Activated CD8-positive, alpha-beta memory T cell treated with anti-CD3 and anti-CD28 coated beads for 36 hours (primary cell): ENCODE measurements at regions not wholly inside any gene's neighbourhood (a gene's known extent, or its start where the extent isn't known, plus 50 kb on each side); places are given as distances from the start of the nearest gene placed in this dataset.

ENCODE experiments used
- CTCF ChIA-PET: fragments of 350-600 bp; sonication (Branson Sonifier 250); formaldehyde crosslinking; loops from one replicate; lab custom pipeline; 2021; ENCODE audit warnings: antibody characterized with exemption; lab: Charles Lee
- POLR2A ChIA-PET: fragments of 350-600 bp; sonication (Branson Sonifier 250); formaldehyde crosslinking; loops from one replicate; lab custom pipeline; 2021; ENCODE audit warnings: antibody characterized with exemption; lab: Charles Lee

DNA sequence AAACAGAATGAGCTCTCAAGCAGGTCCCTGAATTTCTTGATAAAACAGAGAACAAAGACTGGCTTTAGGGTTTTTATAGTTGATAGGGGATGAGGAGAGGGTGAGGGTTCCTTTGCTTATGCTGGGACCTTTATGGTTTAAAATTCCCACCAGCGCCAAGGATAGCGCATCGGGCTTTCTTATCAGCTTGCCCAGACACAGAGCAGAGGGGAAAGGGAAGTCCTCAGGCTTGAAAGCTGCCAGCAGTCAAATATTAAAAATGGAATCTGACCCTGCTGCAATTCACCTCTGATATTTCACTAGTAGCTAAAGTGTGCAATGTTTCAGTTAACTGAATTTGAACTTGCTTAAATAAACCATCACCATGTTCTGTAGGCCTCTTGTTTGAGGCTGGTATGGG is 55.0 kb upstream of the EPHA3 start:
- ChIA-PET POLR2A (no interaction called here), CTCF (no interaction called here)

DNA sequence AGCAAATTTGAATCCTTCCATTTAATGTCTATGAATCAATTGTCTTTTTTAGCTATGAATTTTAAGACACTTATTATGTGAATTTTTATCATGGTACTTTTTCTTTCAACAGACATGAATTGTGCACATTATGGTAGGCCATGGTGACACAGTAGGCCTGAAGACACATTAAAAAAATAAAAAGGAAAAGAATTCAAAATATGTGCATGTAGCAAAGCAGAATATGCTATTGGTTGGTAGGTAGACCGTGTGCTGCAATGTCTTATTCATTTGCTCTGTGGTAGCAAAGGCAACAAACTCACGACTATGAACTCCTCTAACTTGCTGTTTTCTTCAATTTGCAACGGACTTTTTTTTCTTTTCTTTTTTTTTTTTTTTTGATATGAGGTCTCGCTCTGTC is 50.0 kb upstream of the EPHA3 start:
- POLR2A ChIA-PET = no interaction called here
- CTCF ChIA-PET = no interaction called here
